ENCODE measurements at regions not wholly inside any gene's neighbourhood (a gene's known extent, or its start where the extent isn't known, plus 50 kb on each side); places are given as distances from the start of the nearest gene placed in this dataset.

DNA sequence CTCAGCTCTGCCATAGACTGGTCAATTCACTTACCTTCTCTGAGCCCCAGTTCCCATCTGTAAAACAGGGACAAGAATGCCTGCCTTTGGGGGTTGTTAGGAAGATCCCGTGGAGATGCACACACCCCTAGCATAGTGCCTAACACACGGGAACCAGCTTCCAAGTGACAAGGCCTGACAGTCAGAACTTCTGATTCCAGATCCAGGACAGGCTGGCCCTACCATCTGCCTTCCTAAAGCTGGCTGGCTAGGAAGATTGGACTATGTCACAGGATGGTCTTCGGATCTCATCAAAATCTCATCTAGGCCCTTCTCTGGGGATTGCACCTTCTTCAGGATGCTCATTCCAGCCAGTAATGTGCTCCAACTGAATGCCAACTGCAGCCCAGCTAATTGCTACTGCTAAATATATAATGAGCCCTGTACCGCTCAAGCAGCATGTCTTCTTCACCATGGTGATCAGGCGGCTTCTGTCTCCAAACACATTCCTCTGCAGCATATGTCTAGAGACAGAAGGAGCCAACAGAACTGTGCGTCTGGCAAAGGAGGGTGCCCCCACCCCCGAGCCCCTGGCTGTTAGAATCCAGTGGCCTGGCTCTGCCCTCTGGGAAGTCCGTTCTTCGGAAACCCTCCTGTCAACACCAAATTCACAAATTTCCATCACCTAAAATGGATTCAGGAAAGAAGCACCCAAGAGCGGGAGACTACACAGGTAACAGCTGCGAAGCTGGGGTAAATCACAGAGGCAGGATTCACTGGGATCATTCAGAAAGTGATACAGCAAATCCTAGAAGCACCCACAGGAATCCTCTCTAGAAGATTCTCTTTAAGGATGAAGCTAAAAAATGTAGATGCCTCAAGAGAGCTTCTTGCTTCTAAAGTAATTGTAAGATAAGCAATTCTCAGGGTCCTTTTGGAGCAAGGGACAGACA is 142.1 kb upstream of the EEPD1 start:
- DNase-seq (ENCODE audit: low read depth) = no peak
- no peak overlapping the region for H3K4me3 ChIP-seq (ENCODE audit: low read depth, low read length)
- TF ChIP-seq, protein P1, sequence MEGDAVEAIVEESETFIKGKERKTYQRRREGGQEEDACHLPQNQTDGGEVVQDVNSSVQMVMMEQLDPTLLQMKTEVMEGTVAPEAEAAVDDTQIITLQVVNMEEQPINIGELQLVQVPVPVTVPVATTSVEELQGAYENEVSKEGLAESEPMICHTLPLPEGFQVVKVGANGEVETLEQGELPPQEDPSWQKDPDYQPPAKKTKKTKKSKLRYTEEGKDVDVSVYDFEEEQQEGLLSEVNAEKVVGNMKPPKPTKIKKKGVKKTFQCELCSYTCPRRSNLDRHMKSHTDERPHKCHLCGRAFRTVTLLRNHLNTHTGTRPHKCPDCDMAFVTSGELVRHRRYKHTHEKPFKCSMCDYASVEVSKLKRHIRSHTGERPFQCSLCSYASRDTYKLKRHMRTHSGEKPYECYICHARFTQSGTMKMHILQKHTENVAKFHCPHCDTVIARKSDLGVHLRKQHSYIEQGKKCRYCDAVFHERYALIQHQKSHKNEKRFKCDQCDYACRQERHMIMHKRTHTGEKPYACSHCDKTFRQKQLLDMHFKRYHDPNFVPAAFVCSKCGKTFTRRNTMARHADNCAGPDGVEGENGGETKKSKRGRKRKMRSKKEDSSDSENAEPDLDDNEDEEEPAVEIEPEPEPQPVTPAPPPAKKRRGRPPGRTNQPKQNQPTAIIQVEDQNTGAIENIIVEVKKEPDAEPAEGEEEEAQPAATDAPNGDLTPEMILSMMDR (IDR thresholded peaks at IDR 0.05; ENCODE audit: low read depth, low read length, missing control alignments) = no peak

GRCh38 chr7:36011588-36011965 is 141.5 kb upstream of the EEPD1 start:
- TF ChIP-seq, protein P1 (IDR thresholded peaks at IDR 0.05; ENCODE audit: low read depth, low read length, missing control alignments) = no peak
- H3K4me3 ChIP-seq (ENCODE audit: low read depth, low read length) = no peak overlapping the region
- DNase-seq (ENCODE audit: low read depth) = no peak

- DNase-seq (ENCODE audit: low read depth) = no peak
- H3K4me3 ChIP-seq (ENCODE audit: low read depth, low read length) = no peak overlapping the region
- TF ChIP-seq, protein P1 (IDR thresholded peaks at IDR 0.05; ENCODE audit: low read depth, low read length, missing control alignments) = no peak
Observed at GRCh38 chr7:36013246-36014014, 139.6 kb upstream of the EEPD1 start.

DNA sequence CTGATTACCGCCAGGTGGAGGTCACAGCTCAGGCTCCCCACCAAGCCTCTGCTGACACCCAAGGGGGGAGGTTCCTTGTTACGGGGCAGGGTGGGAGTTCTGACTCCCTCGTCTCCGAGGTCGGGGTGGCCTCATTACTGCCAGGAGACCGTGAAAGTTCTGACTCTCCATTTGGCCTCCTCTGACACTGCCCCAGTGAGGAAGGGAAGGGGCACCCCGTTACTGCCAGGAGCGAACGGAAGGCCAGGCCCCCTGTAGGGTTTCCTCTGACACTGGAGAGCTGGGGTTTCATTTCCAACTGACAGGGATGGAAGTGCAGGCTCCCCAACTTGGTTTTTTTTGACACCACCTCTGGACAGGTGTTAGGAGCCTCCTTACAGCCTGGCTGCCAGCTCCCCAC is 138.1 kb upstream of the EEPD1 start:
- H3K4me3 ChIP-seq (ENCODE audit: low read depth, low read length) = no peak overlapping the region
- TF ChIP-seq, protein P1 (IDR thresholded peaks at IDR 0.05; ENCODE audit: low read depth, low read length, missing control alignments) = no peak
- DNase-seq (ENCODE audit: low read depth) = no peak

GRCh38 chr7:36015733-36016132 is 137.3 kb upstream of the EEPD1 start:
- TF ChIP-seq, protein P1 (IDR thresholded peaks at IDR 0.05; ENCODE audit: low read depth, low read length, missing control alignments) = no peak
- H3K4me3 ChIP-seq (ENCODE audit: low read depth, low read length) = no peak overlapping the region
- no peak for DNase-seq (ENCODE audit: low read depth)

DNA sequence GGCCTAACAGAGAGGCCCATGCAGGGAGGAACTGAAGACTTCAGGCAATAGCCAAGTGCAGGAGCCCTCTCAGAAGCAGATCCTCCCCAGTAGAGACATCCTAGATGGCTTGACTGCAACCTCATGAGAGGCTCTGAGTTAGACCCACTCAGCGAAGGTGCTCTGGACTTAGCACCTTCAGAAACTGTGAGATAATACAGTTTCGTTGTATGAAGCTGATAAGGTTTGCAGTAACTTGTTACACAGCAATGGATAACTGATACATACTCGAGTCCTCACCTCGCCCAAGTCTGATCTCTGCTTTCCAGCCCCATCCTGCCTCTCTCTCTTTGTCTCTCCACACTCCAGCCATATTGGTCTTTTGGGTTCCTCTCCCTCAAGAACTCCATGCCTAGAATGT is 136.4 kb upstream of the EEPD1 start:
- TF ChIP-seq, protein P1 (IDR thresholded peaks at IDR 0.05; ENCODE audit: low read depth, low read length, missing control alignments) = no peak
- no peak for DNase-seq (ENCODE audit: low read depth)
- H3K4me3 ChIP-seq (ENCODE audit: low read depth, low read length) = no peak overlapping the region
